PFSK-1 (cell line): ENCODE measurements at regions not wholly inside any gene's neighbourhood (a gene's known extent, or its start where the extent isn't known, plus 50 kb on each side); places are given as distances from the start of the nearest gene placed in this dataset.

Source experiments
- FOXP2 ChIP-seq: optimal IDR thresholded peaks from 2 replicates; pipeline ENCODE3; 2011; ENCODE audit warnings: borderline replicate concordance, control low read depth, inconsistent platforms; ENCODE audit not compliant: insufficient read depth; ENCODE audit errors: extremely low read length, extremely low read depth
- POLR2AphosphoS5 ChIP-seq: IDR thresholded peaks from 2 replicates; pipeline ENCODE4 v1.6.1; 2012; ENCODE audit warnings: low read depth, mild to moderate bottlenecking, control low read depth, low read length, moderate library complexity
- SIN3A ChIP-seq: IDR thresholded peaks from 2 replicates; pipeline ENCODE4 v1.6.1; 2012; ENCODE audit warnings: mild to moderate bottlenecking, low read length, moderate library complexity, borderline replicate concordance; ENCODE audit not compliant: insufficient read depth
- TAF1 ChIP-seq: IDR thresholded peaks from 2 replicates; pipeline ENCODE4 v1.6.1; 2012; ENCODE audit warnings: low read length, control low read depth, borderline replicate concordance; ENCODE audit not compliant: insufficient read depth
- TF ChIP-seq, protein P1 (sequence below), 2 experiments: IDR thresholded peaks; 2 replicates each; pipeline versions ENCODE4 v1.6.1 to v1.8.0; 2011 to 2012; ENCODE audit warnings: low read depth in 2 of 2, low read length in 2 of 2, control low read depth in 1 of 2, inconsistent platforms in 1 of 2, mild to moderate bottlenecking in 1 of 2, moderate library complexity in 1 of 2; ENCODE audit not compliant: insufficient read depth in 1 of 2

DNA sequence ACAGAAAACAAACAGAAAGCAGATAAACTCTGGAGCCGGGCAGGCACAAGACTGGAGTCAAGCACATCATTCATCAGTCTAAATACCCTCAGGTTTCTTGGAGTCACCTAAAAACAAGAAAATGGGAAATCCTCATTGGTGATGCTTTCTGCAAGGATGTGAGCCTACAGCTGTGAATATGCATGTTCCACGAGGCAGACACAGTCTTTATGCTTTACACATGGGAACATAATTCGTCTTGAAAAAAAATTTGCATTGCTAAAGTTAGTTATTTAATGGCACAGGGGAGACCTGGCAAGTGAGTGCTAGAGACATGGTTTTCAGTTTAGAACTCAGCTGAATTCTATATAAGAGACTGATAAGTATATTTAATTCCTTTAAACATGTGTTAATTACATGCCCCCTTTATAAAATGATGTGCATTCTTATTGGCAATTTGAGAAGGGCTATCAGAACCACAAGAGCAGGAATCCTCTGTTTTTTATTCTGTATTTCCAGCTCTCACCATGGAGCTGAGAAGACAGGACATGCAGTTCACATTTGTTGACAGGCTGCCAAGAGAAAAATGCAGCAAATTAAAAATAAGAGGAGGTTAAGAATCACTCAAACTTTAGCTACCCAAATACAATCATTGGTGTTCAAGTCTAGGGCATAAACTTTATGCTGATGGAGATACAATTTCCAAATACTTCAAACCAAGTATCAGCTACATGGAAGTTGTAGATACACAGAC lies 438.0 kb upstream of the MPDZ start:
- TF ChIP-seq, protein P1, sequence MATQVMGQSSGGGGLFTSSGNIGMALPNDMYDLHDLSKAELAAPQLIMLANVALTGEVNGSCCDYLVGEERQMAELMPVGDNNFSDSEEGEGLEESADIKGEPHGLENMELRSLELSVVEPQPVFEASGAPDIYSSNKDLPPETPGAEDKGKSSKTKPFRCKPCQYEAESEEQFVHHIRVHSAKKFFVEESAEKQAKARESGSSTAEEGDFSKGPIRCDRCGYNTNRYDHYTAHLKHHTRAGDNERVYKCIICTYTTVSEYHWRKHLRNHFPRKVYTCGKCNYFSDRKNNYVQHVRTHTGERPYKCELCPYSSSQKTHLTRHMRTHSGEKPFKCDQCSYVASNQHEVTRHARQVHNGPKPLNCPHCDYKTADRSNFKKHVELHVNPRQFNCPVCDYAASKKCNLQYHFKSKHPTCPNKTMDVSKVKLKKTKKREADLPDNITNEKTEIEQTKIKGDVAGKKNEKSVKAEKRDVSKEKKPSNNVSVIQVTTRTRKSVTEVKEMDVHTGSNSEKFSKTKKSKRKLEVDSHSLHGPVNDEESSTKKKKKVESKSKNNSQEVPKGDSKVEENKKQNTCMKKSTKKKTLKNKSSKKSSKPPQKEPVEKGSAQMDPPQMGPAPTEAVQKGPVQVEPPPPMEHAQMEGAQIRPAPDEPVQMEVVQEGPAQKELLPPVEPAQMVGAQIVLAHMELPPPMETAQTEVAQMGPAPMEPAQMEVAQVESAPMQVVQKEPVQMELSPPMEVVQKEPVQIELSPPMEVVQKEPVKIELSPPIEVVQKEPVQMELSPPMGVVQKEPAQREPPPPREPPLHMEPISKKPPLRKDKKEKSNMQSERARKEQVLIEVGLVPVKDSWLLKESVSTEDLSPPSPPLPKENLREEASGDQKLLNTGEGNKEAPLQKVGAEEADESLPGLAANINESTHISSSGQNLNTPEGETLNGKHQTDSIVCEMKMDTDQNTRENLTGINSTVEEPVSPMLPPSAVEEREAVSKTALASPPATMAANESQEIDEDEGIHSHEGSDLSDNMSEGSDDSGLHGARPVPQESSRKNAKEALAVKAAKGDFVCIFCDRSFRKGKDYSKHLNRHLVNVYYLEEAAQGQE (IDR thresholded peaks at IDR 0.05; ENCODE audit: insufficient read depth in 1 of 2, low read depth in 2 of 2, low read length in 2 of 2): no peak
- TF ChIP-seq SIN3A (no peak), POLR2AphosphoS5 (no peak), TAF1 (no peak), FOXP2 (no peak)

DNA sequence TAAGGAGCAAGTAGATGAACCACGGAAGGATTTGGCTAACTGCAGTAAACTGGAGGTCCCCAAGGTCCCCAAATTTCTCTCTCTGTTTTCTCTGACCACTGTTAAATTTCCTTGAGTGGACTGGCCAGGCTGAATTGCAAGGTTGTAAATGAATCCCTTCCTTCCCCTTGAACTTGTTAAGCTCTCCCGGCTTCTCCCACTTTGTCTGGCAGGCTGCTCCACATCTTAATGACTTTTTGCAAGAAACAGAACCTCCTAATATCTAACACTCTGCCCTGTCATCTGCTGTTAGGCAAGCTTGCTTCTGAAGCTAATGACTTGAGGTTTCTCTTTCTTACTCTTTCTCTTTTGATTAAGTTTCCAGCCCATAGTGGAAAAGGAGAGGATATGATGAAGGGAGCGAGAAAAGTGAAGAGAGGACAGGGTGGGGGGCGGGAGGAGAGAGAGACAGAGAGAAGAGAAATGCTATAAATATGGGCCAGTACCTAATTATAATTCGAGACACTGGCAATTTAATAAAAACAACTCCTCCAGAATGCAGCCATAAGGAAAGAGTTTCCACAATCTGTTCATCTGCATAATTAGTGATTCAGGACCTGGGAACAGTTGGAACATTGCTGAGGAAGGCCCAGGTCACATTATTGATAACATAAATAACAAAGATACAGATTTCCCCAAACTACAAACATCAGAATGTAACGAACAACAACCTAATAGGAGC lies 437.3 kb upstream of the MPDZ start:
- TF ChIP-seq SIN3A: no peak
- TF ChIP-seq FOXP2: no peak
- TF ChIP-seq, protein P1 (IDR thresholded peaks at IDR 0.05; ENCODE audit: insufficient read depth in 1 of 2, low read depth in 2 of 2, low read length in 2 of 2): no peak
- no peak for TF ChIP-seq POLR2AphosphoS5
- no peak for TF ChIP-seq TAF1

DNA sequence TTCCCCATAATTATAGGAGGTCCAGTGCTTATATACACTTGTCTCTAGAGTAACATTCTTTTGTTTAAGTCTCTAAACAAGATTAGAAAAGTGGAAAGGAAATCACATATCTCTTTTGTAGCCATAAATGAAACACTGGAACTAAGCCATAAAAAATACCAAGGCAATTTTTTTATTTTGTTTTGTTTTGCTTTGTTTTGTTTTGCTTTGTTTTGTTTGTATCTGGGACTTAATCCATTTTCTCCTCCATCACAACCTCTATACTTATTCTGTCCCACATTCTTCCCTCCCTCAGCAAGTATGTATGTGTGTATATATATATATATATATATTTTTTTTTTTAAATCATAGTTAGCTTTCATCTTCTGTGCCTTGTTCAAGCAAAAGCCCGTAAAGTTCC lies 436.6 kb upstream of the MPDZ start:
- no peak for TF ChIP-seq POLR2AphosphoS5
- TF ChIP-seq FOXP2: no peak
- TF ChIP-seq, protein P1 (IDR thresholded peaks at IDR 0.05; ENCODE audit: insufficient read depth in 1 of 2, low read depth in 2 of 2, low read length in 2 of 2): no peak
- TF ChIP-seq TAF1: no peak
- TF ChIP-seq SIN3A: no peak

DNA sequence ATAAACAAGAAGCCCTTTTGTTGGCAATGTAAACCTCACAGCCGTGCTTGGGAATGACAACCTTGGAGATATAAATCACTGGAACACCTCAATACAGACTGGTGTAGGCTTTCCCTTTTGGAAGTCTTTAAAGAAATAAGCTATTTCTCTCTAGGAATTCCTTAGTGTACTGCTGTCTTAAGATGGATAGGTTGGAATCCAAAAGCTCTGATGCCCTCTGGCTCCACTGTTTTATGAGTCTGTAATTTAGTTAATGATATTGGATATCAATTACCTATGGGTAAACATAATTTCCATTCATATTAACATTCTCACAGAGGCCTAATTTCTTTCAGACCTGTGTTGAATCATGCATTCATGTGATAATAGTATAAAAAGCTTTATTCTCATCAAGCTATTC lies 435.9 kb upstream of the MPDZ start:
- TF ChIP-seq TAF1: no peak
- no peak for TF ChIP-seq FOXP2
- no peak for TF ChIP-seq POLR2AphosphoS5
- TF ChIP-seq, protein P1 (IDR thresholded peaks at IDR 0.05; ENCODE audit: insufficient read depth in 1 of 2, low read depth in 2 of 2, low read length in 2 of 2): no peak
- no peak for TF ChIP-seq SIN3A
